SH-SY5Y (cell line): ENCODE measurements at regions not wholly inside any gene's neighbourhood (a gene's known extent, or its start where the extent isn't known, plus 50 kb on each side); places are given as distances from the start of the nearest gene placed in this dataset.
A peak's percentile ranks its signal among the peaks of the same experiment; 100 is the strongest.

Experiments
- GATA2 ChIP-seq: IDR thresholded peaks from 2 replicates; pipeline ENCODE4 v1.6.1; 2011; ENCODE audit warnings: mild to moderate bottlenecking, low read depth, low read length
- GATA3 ChIP-seq: IDR thresholded peaks from 2 replicates; pipeline ENCODE4 v1.6.1; 2011; ENCODE audit warnings: low read depth, mild to moderate bottlenecking, low read length, moderate library complexity

GRCh38 chr1:218848009-218848408, 325.7 kb upstream of the LYPLAL1 start:
- TF ChIP-seq GATA3, result no peak
- no peak for TF ChIP-seq GATA2

GRCh38 chr1:218850367-218850766, 323.3 kb upstream of the LYPLAL1 start:
- TF ChIP-seq GATA2, result no peak
- no peak for TF ChIP-seq GATA3

GRCh38 chr1:218851586-218851985, 322.1 kb upstream of the LYPLAL1 start:
- TF ChIP-seq GATA3, result no peak
- TF ChIP-seq GATA2, result no peak

- TF ChIP-seq GATA2 (no peak), GATA3 (no peak)
These were observed 321.2 kb upstream of the LYPLAL1 start for GRCh38 chr1:218852527-218852926.

GRCh38 chr1:218863987-218864386, 309.7 kb upstream of the LYPLAL1 start:
- no peak for TF ChIP-seq GATA2
- no peak for TF ChIP-seq GATA3

GRCh38 chr1:218865591-218865990, 308.1 kb upstream of the LYPLAL1 start:
- TF ChIP-seq GATA3 (no peak), GATA2 (no peak)

GRCh38 chr1:218866507-218866906, 307.2 kb upstream of the LYPLAL1 start:
- peak; percentile 61; the same call in 1 of the 2 replicates for TF ChIP-seq GATA3
- peak; percentile 28; the same call in 1 of the 2 replicates for TF ChIP-seq GATA2

GRCh38 chr1:218867066-218867465, 306.6 kb upstream of the LYPLAL1 start:
- TF ChIP-seq GATA2, result no peak
- no peak for TF ChIP-seq GATA3

GRCh38 chr1:218867941-218868626, 305.6 kb upstream of the LYPLAL1 start:
- no peak for TF ChIP-seq GATA3

- TF ChIP-seq GATA3, result no peak
These were observed 304.4 kb upstream of the LYPLAL1 start for GRCh38 chr1:218869276-218869675.

GRCh38 chr1:218872026-218872425, 301.7 kb upstream of the LYPLAL1 start:
- TF ChIP-seq GATA2, result no peak
- TF ChIP-seq GATA3, result no peak

GRCh38 chr1:218872928-218873327, 300.8 kb upstream of the LYPLAL1 start:
- TF ChIP-seq GATA3 (no peak), GATA2 (no peak)

GRCh38 chr1:218874313-218874712, 299.4 kb upstream of the LYPLAL1 start:
- TF ChIP-seq GATA2 (no peak), GATA3 (no peak)

- TF ChIP-seq GATA3 (no peak), GATA2 (no peak)
These were observed 298.8 kb upstream of the LYPLAL1 start for GRCh38 chr1:218874801-218875400.

GRCh38 chr1:218878369-218878768, 295.3 kb upstream of the LYPLAL1 start:
- TF ChIP-seq GATA3, result no peak
- TF ChIP-seq GATA2, result no peak
